ENCODE measurements at regions not wholly inside any gene's neighbourhood (a gene's known extent, or its start where the extent isn't known, plus 50 kb on each side); places are given as distances from the start of the nearest gene placed in this dataset.

- DNase-seq: no peak
These were observed 86.9 kb upstream of the GPC1 start for GRCh38 chr2:240348522-240348921.

- no peak for DNase-seq
These were observed 86.1 kb upstream of the GPC1 start for GRCh38 chr2:240349133-240350005.

DNA sequence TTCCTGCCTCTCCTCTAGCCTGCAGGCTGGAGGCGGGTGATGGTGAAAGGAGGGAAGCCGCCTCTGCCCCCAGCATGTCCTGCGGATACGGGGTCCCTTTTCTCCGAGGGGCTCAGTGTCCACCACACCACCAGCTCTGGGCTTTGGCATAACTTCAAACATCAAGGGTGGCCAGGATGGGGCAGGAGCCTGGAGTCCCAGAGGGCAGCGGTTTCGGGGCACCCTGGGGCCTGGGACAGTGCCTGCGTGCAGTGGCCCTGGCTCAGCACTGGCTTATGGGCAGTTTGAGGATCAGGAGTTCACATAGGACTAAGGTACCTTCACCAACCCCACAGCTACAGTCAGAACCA is 85.5 kb upstream of the GPC1 start:
- DNase-seq: no peak

- DNase-seq: no peak
These were observed 84.8 kb upstream of the GPC1 start for GRCh38 chr2:240350696-240351087.

- DNase-seq: no peak
These were observed 84.2 kb upstream of the GPC1 start for GRCh38 chr2:240351088-240351741.

GRCh38 chr2:240351826-240352426 is 83.5 kb upstream of the GPC1 start:
- DNase-seq: no peak

DNA sequence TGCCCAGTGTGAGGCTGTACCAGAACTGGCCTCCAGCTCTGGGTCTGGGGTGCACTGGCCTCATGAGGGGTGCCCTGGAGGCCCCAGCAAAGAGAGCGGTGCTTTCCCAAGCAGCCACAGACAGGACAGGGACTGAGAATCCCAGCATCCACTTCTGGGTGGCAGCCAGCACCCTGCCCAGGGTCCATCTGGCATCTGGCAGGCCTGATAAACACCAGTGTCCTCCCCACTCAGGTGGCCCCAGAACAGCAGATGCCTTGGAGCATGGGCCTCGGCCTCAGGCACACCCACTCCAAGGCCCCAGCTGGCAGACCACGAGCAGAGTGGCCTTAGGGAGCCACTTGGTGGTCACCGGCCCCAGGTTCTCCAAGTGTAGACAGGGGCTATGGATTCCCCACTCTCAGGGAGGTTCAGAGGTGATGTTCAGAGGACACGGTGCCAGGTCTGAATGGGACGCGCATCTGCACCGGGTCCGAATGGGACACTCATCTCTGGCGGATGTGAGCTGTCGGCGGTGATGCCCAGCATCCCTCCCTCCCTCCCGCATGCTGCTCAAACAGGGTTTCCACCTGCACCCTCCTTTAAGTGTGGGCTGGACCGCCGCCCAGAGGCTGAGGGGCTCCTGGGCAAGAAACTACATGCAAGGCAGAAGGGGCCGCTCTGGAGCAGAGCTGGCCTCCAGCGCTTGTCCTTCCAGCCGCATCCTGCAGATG is 82.2 kb upstream of the GPC1 start:
- DNase-seq: no peak

DNA sequence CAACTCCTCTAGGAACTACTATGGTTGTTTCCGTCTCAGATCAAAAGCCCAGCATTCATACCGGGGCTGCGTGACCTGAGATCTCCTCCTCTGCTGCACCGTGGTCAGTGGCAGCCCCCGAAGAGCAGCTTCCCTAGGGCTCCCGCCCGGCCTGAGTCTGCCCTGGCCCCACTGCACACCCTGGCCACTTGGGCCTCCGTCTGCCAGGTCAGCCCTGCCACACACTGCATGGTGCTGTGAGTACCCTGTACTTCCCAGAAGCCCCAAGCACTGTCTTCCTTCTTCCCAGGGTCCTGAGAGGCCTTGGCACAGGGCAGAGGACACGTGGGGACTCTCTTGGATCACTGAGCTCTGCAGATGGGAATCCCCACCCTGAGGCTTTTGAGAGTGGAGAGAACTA is 81.5 kb upstream of the GPC1 start:
- DNase-seq: no peak

DNA sequence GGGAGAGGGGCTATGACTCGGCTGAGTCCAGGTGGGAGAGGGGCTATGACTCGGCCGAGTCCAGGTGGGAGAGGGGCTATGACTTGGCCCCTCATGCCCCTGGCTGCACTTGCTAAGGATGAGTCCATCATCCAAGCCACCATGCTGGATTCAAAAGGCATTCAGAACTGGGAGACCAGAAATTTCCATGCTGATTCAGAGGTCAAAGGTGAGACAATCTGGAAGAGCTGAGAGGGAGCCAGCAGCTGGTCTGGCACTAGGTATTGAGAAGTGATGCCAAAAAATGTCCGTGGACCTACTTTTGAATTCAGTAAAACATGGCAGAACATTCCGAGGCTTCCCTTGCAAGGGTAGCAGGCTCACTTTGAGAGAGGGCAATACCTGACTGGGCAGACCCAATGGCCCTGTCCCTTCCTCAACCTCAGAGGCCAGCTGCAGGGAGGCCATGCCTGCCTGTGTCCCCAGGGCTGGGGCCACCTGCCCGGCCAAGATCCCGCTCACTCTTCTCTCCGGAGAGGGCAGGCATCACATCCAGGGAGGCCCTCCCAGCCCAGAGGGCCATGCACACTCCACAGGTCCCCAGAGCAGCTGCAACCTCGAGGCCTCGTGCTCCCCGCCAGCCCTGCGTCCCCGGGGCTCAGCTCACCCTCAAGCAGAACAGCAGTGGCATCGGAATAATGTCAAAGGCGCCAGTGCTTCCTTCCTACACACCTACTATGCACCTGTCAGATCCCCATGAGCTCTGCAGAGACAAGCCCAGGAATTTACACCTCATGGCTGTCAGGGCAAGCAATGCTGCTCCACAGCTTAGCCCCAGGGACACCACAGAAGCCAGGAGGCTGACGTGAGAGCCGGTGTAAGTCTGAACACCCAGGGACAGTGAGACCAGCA is 80.2 kb upstream of the GPC1 start:
- no peak for DNase-seq

GRCh38 chr2:240355962-240356361 is 79.5 kb upstream of the GPC1 start:
- DNase-seq: no peak

DNA sequence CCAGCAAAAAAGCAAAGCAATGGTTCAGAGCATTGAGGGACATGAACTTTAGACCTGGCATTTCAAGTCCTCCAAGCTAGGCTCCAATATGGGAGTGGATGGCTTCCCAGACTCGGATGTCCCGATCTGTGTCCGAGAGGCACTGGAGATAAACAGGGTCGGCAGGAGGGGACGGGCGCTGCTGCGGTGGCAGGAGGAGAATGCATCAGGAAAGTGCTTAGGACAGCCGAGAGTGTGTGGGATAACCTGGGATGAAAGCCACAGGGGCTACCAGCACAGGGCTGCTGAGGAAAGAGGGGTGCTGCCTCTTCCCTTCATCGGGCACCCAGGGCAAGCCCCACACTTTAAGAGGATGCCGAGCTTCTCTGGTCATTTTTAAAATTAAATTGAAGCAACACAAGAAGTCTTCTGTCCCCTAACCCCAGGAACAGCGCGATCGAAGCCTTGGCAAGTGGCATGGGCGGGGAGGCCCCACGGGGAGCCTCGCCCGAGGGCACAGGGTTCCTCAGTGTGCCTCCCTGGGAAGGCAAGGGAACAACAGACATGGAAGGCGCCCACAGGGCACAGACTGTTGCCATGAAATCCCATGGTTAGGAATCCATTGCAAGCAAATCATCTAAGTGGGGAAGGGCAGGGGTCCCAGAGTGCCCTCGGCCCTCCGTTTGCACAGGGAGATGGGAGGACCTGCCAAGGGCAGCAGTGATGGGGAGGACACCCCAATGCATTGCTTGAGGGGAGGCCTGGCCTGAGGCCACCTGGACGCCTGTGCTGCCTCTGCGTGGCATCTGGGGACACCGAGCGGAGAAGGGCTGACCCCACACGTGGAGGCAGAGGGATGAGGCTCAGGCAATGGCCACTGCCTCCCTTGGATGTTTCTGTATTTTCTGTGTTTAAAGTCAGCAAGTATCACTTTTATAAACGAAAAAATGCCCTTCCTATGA is 78.5 kb upstream of the GPC1 start:
- no peak for DNase-seq

- DNase-seq: no peak
These were observed 77.8 kb upstream of the GPC1 start for GRCh38 chr2:240357641-240358012.

GRCh38 chr2:240358080-240358479 is 77.4 kb upstream of the GPC1 start:
- no peak for DNase-seq

- no peak for DNase-seq
These were observed 76.6 kb upstream of the GPC1 start for GRCh38 chr2:240358821-240359397.

DNA sequence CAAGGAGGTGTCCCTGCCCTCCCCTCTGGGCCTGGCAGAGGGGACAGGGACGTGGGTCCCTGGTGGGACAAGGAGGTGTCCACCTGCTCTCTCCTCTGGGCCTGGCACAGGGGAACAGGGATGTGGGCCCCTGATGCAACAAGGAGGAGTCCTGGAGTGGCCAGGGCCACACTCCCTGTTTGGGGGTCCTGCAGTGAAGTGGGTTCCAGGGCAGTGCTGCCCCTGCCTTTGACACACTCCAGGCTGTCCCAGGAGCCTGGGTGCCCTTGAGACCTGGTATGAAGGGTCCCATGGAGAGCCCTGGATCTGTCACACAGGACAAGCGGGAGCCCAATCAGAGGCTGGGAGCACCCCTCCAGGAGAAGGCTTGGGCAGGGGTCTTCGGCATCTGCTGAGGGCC is 75.8 kb upstream of the GPC1 start:
- no peak for DNase-seq

DNA sequence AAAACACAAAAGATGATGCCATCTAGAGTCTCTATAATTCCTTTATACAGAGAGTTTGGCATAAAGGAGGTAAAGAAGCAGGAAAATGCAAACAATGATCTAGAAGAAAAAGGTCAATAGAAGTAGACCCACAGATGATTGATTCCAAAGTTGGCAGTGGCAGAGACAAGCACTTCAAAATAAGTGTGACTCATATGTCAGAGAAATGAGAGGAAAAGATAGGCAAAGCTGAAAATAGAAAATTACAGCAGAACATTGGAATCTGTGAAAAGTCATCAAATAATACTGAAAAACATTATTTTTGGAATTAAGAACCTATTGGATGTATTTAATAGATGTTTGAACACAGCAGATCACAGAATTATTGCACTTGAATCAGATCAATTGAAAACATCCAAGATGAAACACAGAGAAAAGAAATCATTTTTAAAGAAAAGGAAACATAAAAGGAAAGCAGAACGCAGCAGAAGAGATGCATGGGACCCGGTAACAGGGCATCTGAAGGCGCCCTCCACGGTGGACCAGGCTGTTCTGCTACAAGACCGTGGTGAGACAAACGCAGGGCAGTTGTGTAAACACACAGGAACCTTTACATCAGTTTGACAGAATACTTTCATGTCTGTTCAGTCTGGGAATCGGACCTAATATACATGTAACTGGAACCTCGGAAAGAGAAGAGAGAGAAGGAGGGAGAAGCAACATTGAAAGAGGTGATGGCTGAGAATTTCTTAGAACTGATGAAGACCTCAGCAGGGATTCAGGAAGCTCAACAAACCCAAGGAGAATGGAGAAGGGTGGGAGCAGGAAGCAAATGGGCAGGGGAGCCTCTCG is 74.6 kb upstream of the GPC1 start:
- DNase-seq: no peak

DNA sequence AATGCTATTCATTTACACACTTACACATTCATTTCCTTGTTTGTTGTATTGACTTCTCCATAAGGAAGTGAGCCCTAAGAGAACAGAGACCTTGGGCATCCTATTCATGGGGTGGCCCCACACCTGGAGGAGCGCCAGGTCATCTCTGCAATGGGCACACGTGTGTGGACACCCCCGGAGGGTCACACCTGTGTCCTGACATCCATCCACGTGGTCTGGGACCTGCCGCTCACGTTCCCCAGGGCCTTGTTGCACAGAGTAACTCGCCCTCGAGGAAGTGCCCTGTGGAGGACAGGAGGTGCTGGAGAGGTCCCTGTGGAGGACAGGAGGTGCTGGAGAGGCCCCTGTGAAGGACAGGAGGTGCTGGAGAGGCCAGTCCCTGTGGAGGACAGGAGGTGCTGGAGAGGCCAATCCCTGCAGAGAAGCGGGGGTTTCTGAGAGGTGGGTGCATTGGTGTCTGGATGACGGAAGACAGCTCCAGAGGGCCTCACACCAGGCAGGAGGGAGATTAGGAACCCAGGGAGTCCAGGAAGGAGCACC is 73.2 kb upstream of the GPC1 start:
- no peak for DNase-seq

DNA sequence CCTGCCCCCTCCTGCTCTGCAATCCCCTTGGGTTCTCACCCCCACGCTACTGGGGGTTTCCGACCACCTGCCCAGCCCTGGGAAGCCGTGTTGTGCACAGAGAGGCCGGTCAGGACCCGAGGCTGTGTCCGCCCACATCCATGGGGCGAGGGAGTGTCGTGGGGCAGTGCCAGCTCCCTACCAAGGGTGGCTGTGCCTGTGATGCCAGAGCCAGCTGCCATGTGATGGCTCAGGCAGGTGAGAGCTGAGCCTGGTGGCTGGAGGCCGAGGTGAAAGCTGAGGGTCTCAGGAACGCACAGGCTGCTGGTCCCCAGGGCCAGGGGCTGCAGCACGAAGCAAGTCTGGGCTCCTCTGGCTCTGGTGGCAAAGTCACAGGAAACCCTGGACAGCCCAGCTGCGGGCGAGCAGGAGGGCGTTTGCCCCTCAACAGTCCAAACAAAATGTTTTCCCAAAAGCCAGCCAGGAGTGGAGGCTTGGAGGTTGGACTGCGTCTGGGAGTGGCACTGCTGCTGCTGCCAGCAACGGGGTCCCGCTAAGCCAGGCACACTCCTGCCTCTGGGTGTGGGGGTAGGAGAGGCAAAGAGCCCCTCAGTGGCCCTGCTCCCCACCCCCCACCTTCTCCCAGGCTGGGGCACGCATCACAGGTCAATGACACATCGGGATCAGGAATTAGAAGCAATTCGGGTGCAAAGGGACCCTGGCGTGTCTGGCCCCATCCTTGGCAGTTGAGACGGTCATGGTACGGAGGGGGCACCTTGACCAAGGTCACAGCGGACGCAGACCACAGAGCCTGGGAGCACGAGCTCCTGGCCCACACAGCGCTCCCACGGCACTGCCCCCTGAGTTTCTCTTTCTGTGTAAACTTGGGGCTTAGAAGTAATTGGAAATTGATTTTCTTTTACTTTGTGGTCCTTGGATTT is 72.4 kb upstream of the GPC1 start:
- DNase-seq: no peak
